Type B pancreatic cell (in vitro differentiated cells): ENCODE measurements at regions not wholly inside any gene's neighbourhood (a gene's known extent, or its start where the extent isn't known, plus 50 kb on each side); places are given as distances from the start of the nearest gene placed in this dataset.

ENCODE experiments used
- DNase-seq: peaks from one replicate; pipeline ENCODE4 v3.0.0; 2021; ENCODE audit warnings: mixed read lengths; ENCODE audit not compliant: unreplicated experiment; ENCODE audit errors: extremely low spot score
- H3K27ac Mint-ChIP-seq: 2 replicates; pipeline ENCODE4 v1.8.0; 2021; ENCODE audit warnings: mild to moderate bottlenecking, mixed read lengths
- H3K27me3 Mint-ChIP-seq: 2 replicates; pipeline ENCODE4 v1.8.0; 2021; ENCODE audit warnings: mixed read lengths
- H3K36me3 Mint-ChIP-seq: 2 replicates; pipeline ENCODE4 v1.8.0; 2021; ENCODE audit warnings: mixed read lengths
- H3K4me1 Mint-ChIP-seq: one replicate; pipeline ENCODE4 v1.8.0; 2021; ENCODE audit warnings: mixed read lengths; ENCODE audit not compliant: unreplicated experiment
- H3K4me3 Mint-ChIP-seq: 2 replicates; pipeline ENCODE4 v1.8.0; 2021; ENCODE audit warnings: mild to moderate bottlenecking, mixed read lengths
- H3K9me3 Mint-ChIP-seq: 2 replicates; pipeline ENCODE4 v1.8.0; 2021; ENCODE audit warnings: mixed read lengths
- CTCF ChIP-seq: fragments of 200-600 bp; sonication (generic); conservative IDR thresholded peaks from 2 replicates; pipeline ENCODE4 v1.5.0; 2021; ENCODE audit warnings: antibody characterized with exemption, mild to moderate bottlenecking

DNA sequence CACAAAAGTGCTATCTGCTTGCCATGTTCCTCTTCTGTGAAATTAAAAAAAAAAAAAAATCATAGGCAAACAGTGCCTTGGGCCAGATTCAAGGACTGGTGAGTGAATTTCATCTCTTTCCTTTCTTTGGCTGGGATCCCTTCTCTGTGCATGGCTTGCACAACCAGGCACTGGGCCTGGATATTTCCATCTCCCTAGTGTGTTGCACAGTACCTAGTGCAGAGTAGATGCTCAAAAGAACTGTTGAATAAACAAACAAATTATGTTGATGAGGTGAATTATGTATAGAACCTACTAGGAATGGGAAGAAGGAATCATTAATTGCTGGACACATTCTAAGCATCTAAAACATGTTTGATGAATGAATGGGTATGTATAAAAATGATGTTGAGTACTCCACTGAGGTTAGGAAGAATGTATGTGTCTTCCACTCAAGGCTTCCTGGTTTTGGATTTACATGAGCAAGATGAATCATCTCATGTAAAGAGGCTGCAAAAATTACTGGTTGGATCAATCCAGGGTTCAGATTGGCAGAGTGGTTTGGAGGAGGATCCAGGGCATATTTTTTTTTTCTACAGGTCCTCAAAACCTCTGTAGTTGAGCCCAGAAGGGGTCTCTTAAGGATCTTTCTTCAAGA is 93.2 kb downstream of the EMP1 start:
- no peak for TF ChIP-seq CTCF
- Mint-ChIP-seq H3K9me3 (no peaks in the 10 kb centered on the region), H3K36me3 (no peaks in the 10 kb centered on the region), H3K4me1 (no peaks in the 10 kb centered on the region), H3K27me3 (peaks cover 8% of the 10 kb centered on the region), H3K4me3 (no peak overlapping the region), H3K27ac (no peak overlapping the region)
- no peak for DNase-seq

DNA sequence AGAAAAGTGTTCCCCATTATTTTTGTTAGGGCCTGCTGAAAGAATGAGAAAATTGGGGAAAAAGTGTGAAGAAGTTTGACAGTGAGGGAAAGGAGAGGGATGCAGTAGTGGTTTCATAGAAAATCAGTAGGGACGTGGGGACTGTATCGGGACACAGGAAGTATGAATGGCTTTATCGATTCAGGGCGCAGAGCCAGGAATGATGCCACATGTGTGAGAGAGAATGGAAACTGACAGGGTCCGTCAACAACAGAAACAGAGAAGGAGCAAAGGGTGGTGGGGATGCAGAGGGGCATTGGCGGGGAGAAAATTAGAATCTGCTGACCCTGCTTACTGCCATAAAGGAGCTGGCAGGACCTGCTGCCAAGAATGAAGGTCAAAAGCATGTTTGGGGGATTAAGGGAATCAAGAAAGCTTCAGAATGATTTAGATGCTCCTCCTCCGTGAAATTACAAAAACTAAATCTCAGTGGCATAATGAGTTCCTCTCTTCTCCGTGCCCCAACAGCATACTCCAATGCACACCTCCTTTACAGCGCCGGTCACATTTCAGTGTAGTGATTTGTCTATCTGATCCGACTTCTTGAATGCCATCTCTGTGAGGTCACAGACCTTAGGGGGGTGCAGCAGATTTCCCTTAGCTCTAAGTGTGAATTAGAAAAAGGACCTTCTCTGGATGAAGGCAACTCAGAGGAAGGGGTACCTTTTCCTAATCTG is 92.6 kb downstream of the EMP1 start:
- H3K9me3 Mint-ChIP-seq, result no peaks in the 10 kb centered on the region
- H3K27ac Mint-ChIP-seq, result no peak overlapping the region
- no peaks in the 10 kb centered on the region for H3K36me3 Mint-ChIP-seq
- H3K27me3 Mint-ChIP-seq, result peaks cover 8% of the 10 kb centered on the region
- no peak for TF ChIP-seq CTCF
- H3K4me1 Mint-ChIP-seq, result no peaks in the 10 kb centered on the region
- no peak overlapping the region for H3K4me3 Mint-ChIP-seq
- no peak for DNase-seq

DNA sequence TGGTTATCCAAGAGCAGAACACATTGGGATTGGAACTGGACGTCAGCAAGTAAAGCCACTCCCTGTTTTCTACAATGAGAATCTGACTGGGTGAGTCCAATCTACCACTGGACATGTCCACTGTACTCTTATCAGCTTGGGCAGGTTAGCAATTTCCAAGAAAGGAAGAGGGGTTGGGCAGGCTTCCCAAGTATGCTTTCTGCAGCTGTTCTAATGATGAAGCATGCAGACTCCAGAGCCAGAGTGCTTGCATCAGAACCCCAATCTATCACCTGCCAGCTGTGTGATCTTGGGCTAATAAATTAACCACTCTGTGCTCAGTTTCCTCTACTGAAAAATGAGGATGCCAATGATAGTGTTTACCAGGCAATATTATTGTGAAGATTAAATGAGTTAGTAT is 92.0 kb downstream of the EMP1 start:
- Mint-ChIP-seq H3K4me3 (no peak overlapping the region), H3K27me3 (peaks cover 8% of the 10 kb centered on the region), H3K36me3 (no peaks in the 10 kb centered on the region), H3K4me1 (no peaks in the 10 kb centered on the region), H3K27ac (no peak overlapping the region), H3K9me3 (no peaks in the 10 kb centered on the region)
- no peak for DNase-seq
- TF ChIP-seq CTCF, result no peak

- no peak overlapping the region for H3K27ac Mint-ChIP-seq
- H3K9me3 Mint-ChIP-seq, result no peaks in the 10 kb centered on the region
- peaks cover 3% of the 10 kb centered on the region for H3K27me3 Mint-ChIP-seq
- no peaks in the 10 kb centered on the region for H3K36me3 Mint-ChIP-seq
- H3K4me1 Mint-ChIP-seq, result no peaks in the 10 kb centered on the region
- no peak for TF ChIP-seq CTCF
- no peak overlapping the region for H3K4me3 Mint-ChIP-seq
- DNase-seq, result no peak
Observed at GRCh38 chr12:13283867-13284266, 87.3 kb downstream of the EMP1 start.

DNA sequence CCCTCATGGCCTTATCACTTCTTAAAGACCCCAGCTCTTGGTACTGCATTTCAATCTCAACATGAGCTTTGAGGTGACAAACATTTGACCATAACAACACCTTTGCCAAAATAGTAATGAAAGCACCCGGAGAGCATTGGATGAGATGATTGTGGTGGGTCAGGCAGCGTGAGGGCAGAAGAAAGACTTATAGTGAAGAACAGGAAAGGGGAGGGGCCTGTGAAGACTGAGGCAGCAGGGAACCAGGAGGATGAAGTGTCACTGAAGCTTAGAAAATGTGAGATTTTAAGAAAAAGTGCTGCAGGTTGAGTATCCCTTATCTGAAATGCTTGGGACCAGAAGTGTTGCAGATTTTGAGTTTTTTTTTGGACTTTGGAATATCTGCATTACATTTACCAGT is 86.3 kb downstream of the EMP1 start:
- H3K4me3 Mint-ChIP-seq, result no peak overlapping the region

More for the DNA sequence above, 86.3 kb downstream of the EMP1 start:
- H3K36me3 Mint-ChIP-seq, result no peaks in the 10 kb centered on the region
- no peak for TF ChIP-seq CTCF
- peaks cover 4% of the 10 kb centered on the region for H3K4me1 Mint-ChIP-seq
- no peak for DNase-seq
- H3K27ac Mint-ChIP-seq, result no peak overlapping the region
- H3K9me3 Mint-ChIP-seq, result no peaks in the 10 kb centered on the region
- peaks cover 7% of the 10 kb centered on the region for H3K27me3 Mint-ChIP-seq
